Uterus (tissue), 3 donors: ENCODE measurements at regions not wholly inside any gene's neighbourhood (a gene's known extent, or its start where the extent isn't known, plus 50 kb on each side); places are given as distances from the start of the nearest gene placed in this dataset.

Source experiments
- DNase-seq, 2 donors: peaks; one replicate each; pipeline ENCODE4 v3.0.0-alpha.2; 2019 to 2020
- H3K27ac ChIP-seq, 2 donors: fragments of 200-600 bp; sonication (generic); 1 replicate in 1 of 2; 2 replicates in 1 of 2; pipeline ENCODE4 v1.5.1; 2016 to 2018
- H3K27me3 ChIP-seq, 2 donors: fragments of 200-600 bp; sonication (generic); one replicate each; pipeline ENCODE4 v1.5.1; 2018 to 2019; ENCODE audit warnings: control low read depth in 1 of 2
- H3K36me3 ChIP-seq, 2 donors: fragments of 200-600 bp; sonication (generic); one replicate each; pipeline ENCODE4 v1.5.1; 2019; ENCODE audit warnings: control low read depth in 1 of 2
- H3K4me1 ChIP-seq, 2 donors: fragments of 200-600 bp; sonication (generic); one replicate each; pipeline ENCODE4 v1.5.1; 2018 to 2019; ENCODE audit warnings: control low read depth in 1 of 2
- H3K4me3 ChIP-seq, 2 donors: fragments of 200-600 bp; sonication (generic); 1 replicate in 1 of 2; 2 replicates in 1 of 2; pipeline ENCODE4 v1.5.1; 2018 to 2019; ENCODE audit warnings: mild to moderate bottlenecking in 1 of 2
- H3K9me3 ChIP-seq, 2 donors: fragments of 200-600 bp; sonication (generic); one replicate each; pipeline ENCODE4 v1.5.1; 2019; ENCODE audit warnings: control low read depth in 1 of 2
- CTCF ChIP-seq, 4 experiments: fragments of 200-600 bp in 2 of 4; fragments of 450-650 bp in 2 of 4; sonication (generic) in 2 of 4; IDR thresholded peaks; one replicate each; pipeline ENCODE4 v1.5.1; 2016 to 2019; ENCODE audit warnings: antibody characterized with exemption in 4 of 4, mild to moderate bottlenecking in 2 of 4, moderate library complexity in 1 of 4
- POLR2A ChIP-seq, 2 donors: fragments of 450-650 bp; IDR thresholded peaks; one replicate each; pipeline ENCODE4 v1.6.1; 2016; ENCODE audit warnings: antibody characterized with exemption in 2 of 2, mild to moderate bottlenecking in 1 of 2, moderate library complexity in 1 of 2
- intact Hi-C: fragments of 100-400 bp; cut with DNase I; formaldehyde crosslinking; loops from one replicate; pipeline ENCODE4 v1.15.1; 2023; ENCODE audit warnings: low total_unique reads
- donor health status: DM: yes; HTN: yes; CAD: no.

DNA sequence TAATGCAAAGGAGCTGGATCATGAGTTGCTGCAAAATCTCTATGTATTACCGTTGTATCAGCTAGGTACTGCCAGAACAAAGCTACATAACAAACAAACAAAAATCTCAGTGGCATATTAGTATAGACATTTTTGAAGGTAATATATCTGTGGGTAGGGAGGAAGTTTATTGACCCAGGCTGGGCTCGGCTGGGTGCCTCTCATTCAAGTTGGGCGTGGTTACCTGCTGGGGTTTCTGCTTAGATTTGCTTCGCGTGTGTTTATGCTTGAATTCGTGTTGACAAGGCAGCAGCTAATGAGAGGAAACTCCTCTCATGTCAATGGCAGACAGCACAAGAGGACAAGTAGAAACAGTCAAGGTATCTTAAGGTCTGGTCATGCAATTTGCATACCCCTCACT, 520.7 kb downstream of the SOX5 start:
- TF ChIP-seq CTCF (IDR thresholded peaks at IDR 0.05) (no peak), POLR2A (IDR thresholded peaks at IDR 0.05) (no peak)
- H3K4me1 ChIP-seq: no peaks in the 10 kb centered on the region
- no peaks in the 10 kb centered on the region for H3K36me3 ChIP-seq
- no peak overlapping the region for H3K27ac ChIP-seq
- H3K4me3 ChIP-seq: no peak overlapping the region
- DNase-seq: no peak
- intact Hi-C loops: no loop called here
- no peaks in the 10 kb centered on the region for H3K27me3 ChIP-seq
- H3K9me3 ChIP-seq: no peaks in the 10 kb centered on the region

- H3K27me3 ChIP-seq: no peaks in the 10 kb centered on the region
- no peaks in the 10 kb centered on the region for H3K4me1 ChIP-seq
- no peak for TF ChIP-seq CTCF (IDR thresholded peaks at IDR 0.05)
- no peak for TF ChIP-seq POLR2A (IDR thresholded peaks at IDR 0.05)
- no peak overlapping the region for H3K27ac ChIP-seq
- no peaks in the 10 kb centered on the region for H3K9me3 ChIP-seq
- intact Hi-C loops: no loop called here
- no peak for DNase-seq
- no peaks in the 10 kb centered on the region for H3K36me3 ChIP-seq
- no peak overlapping the region for H3K4me3 ChIP-seq
Measured at GRCh38 chr12:23431006-23431405, 518.5 kb downstream of the SOX5 start.

- intact Hi-C loops: no loop called here
- no peaks in the 10 kb centered on the region for H3K4me1 ChIP-seq
- H3K9me3 ChIP-seq: no peaks in the 10 kb centered on the region
- no peak overlapping the region for H3K4me3 ChIP-seq
- no peaks in the 10 kb centered on the region for H3K27me3 ChIP-seq
- H3K27ac ChIP-seq: no peak overlapping the region
- H3K36me3 ChIP-seq: no peaks in the 10 kb centered on the region
- TF ChIP-seq POLR2A (IDR thresholded peaks at IDR 0.05): no peak
- TF ChIP-seq CTCF (IDR thresholded peaks at IDR 0.05): no peak
- DNase-seq: no peak
Measured at GRCh38 chr12:23433121-23433520, 516.3 kb downstream of the SOX5 start.

DNA sequence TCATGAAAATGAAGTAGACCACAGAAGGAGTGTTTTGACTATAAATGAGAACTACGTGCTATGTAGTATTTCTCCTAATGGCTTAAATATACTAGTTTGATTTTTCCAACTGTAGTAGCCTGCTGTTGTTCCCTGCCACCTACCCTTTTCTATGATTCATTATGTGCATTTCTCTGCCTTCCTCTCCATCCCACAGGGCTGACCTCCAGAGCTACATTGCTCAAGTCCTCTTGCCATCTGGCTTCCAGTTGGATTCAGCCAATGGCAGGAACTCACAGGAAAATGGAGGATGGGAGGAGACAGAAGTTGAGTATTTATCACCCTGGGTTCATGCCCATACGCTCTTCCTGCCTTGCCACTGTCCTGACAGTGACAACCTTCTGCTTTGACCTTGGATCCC, 515.3 kb downstream of the SOX5 start:
- Histone ChIP-seq H3K27ac (no peak overlapping the region), H3K36me3 (no peaks in the 10 kb centered on the region), H3K4me3 (no peak overlapping the region), H3K27me3 (no peaks in the 10 kb centered on the region), H3K4me1 (no peaks in the 10 kb centered on the region), H3K9me3 (no peaks in the 10 kb centered on the region)
- no peak for DNase-seq
- no peak for TF ChIP-seq CTCF (IDR thresholded peaks at IDR 0.05)
- no peak for TF ChIP-seq POLR2A (IDR thresholded peaks at IDR 0.05)
- intact Hi-C loops: no loop called here

DNA sequence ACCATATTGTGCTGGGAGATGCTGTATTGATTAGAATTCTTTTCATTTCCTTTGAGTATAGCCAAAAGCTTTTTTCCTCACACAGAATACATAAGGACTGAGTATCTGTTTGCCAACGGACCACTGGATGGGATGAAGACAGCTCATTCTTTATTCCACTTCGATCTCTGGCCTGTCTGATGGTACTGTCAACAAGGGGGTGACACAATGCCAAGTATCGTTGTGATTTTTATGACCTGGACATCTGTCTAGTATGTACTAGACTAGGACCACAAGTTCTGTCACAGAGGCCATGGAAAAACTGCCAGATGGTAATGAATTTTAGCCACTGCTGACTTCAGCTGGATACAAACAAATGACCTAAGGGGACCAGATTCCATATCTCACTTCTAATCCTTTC, 502.7 kb downstream of the SOX5 start:
- DNase-seq: no peak
- H3K4me3 ChIP-seq: no peak overlapping the region
- no peaks in the 10 kb centered on the region for H3K36me3 ChIP-seq
- H3K27me3 ChIP-seq: no peaks in the 10 kb centered on the region
- no peaks in the 10 kb centered on the region for H3K4me1 ChIP-seq
- no peak overlapping the region for H3K27ac ChIP-seq
- intact Hi-C loops: no loop called here
- no peaks in the 10 kb centered on the region for H3K9me3 ChIP-seq
- TF ChIP-seq POLR2A (IDR thresholded peaks at IDR 0.05): no peak
- no peak for TF ChIP-seq CTCF (IDR thresholded peaks at IDR 0.05)
